HEK293 (cell line): ENCODE measurements at regions not wholly inside any gene's neighbourhood (a gene's known extent, or its start where the extent isn't known, plus 50 kb on each side); places are given as distances from the start of the nearest gene placed in this dataset.

Source experiments
- PRDM1 ChIP-seq: fragments of 450-650 bp; formaldehyde crosslinking; IDR thresholded peaks from 2 replicates; pipeline ENCODE4; 2016; ENCODE audit warnings: missing biosample characterization, missing genetic modification characterization
- SETDB1 ChIP-seq: IDR thresholded peaks from one replicate; pipeline ENCODE4 v1.6.1; 2017; ENCODE audit warnings: mild to moderate bottlenecking, low read length, moderate library complexity, mixed read lengths; ENCODE audit not compliant: insufficient read length
- YY1 ChIP-seq: fragments of 450-650 bp; formaldehyde crosslinking; IDR thresholded peaks from 2 replicates; pipeline ENCODE4 v1.5.1; 2018; ENCODE audit warnings: missing biosample characterization, missing genetic modification characterization
- ZFP37 ChIP-seq: fragments of 450-650 bp; formaldehyde crosslinking; IDR thresholded peaks from 2 replicates; pipeline ENCODE4 v1.5.1; 2016; ENCODE audit warnings: missing biosample characterization, missing genetic modification characterization
- ZNF19 ChIP-seq: fragments of 450-650 bp; formaldehyde crosslinking; IDR thresholded peaks from 2 replicates; pipeline ENCODE4; 2016; ENCODE audit warnings: missing biosample characterization, missing genetic modification characterization, low read depth
- ZNF274 ChIP-seq, 2 experiments: fragments of 200-500 bp in 1 of 2; fragments of 450-650 bp in 1 of 2; sonication (Bioruptor generic) in 1 of 2; formaldehyde crosslinking in 1 of 2; IDR thresholded peaks; 2 replicates each; pipeline versions ENCODE4 v1.5.1 to v1.6.1; 2014 to 2016; ENCODE audit warnings: borderline replicate concordance in 1 of 2, inconsistent platforms in 1 of 2, low read length in 1 of 2, missing biosample characterization in 1 of 2, missing genetic modification characterization in 1 of 2
- ZNF335 ChIP-seq: fragments of 450-650 bp; formaldehyde crosslinking; conservative IDR thresholded peaks from 2 replicates; pipeline ENCODE4 v1.5.1; 2016; ENCODE audit warnings: missing biosample characterization, missing genetic modification characterization
- ZNF416 ChIP-seq: fragments of 450-650 bp; formaldehyde crosslinking; IDR thresholded peaks from 2 replicates; pipeline ENCODE4 v1.5.1; 2016; ENCODE audit warnings: missing biosample characterization, missing genetic modification characterization
- ZNF501 ChIP-seq: fragments of 450-650 bp; formaldehyde crosslinking; IDR thresholded peaks from 2 replicates; pipeline ENCODE4 v1.5.1; 2016; ENCODE audit warnings: missing biosample characterization, missing genetic modification characterization
- ZNF791 ChIP-seq: fragments of 450-650 bp; formaldehyde crosslinking; IDR thresholded peaks from 2 replicates; pipeline ENCODE4 v1.5.1; 2016; ENCODE audit warnings: missing biosample characterization, missing genetic modification characterization
- TF ChIP-seq, protein P1 (sequence below): fragments of 450-650 bp; formaldehyde crosslinking; IDR thresholded peaks from 2 replicates; pipeline ENCODE4 v1.5.1; 2016; ENCODE audit warnings: missing biosample characterization, missing genetic modification characterization
- TF ChIP-seq, protein P2 (sequence below): fragments of 450-650 bp; formaldehyde crosslinking; IDR thresholded peaks from 2 replicates; pipeline ENCODE4 v1.5.1; 2016; ENCODE audit warnings: missing biosample characterization, missing genetic modification characterization
- TF ChIP-seq, protein P3 (sequence below): fragments of 450-650 bp; formaldehyde crosslinking; IDR thresholded peaks from 2 replicates; pipeline ENCODE4 v1.5.0; 2017; ENCODE audit warnings: missing biosample characterization, missing genetic modification characterization, borderline replicate concordance
- TF ChIP-seq, protein P4 (sequence below): fragments of 450-650 bp; formaldehyde crosslinking; IDR thresholded peaks from 2 replicates; pipeline ENCODE4 v1.5.1; 2016; ENCODE audit warnings: missing biosample characterization, missing genetic modification characterization

GRCh38 chr4:170323623-170324022, 233.9 kb upstream of the AADAT start:
- TF ChIP-seq, protein P1, sequence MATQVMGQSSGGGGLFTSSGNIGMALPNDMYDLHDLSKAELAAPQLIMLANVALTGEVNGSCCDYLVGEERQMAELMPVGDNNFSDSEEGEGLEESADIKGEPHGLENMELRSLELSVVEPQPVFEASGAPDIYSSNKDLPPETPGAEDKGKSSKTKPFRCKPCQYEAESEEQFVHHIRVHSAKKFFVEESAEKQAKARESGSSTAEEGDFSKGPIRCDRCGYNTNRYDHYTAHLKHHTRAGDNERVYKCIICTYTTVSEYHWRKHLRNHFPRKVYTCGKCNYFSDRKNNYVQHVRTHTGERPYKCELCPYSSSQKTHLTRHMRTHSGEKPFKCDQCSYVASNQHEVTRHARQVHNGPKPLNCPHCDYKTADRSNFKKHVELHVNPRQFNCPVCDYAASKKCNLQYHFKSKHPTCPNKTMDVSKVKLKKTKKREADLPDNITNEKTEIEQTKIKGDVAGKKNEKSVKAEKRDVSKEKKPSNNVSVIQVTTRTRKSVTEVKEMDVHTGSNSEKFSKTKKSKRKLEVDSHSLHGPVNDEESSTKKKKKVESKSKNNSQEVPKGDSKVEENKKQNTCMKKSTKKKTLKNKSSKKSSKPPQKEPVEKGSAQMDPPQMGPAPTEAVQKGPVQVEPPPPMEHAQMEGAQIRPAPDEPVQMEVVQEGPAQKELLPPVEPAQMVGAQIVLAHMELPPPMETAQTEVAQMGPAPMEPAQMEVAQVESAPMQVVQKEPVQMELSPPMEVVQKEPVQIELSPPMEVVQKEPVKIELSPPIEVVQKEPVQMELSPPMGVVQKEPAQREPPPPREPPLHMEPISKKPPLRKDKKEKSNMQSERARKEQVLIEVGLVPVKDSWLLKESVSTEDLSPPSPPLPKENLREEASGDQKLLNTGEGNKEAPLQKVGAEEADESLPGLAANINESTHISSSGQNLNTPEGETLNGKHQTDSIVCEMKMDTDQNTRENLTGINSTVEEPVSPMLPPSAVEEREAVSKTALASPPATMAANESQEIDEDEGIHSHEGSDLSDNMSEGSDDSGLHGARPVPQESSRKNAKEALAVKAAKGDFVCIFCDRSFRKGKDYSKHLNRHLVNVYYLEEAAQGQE (tag by site-specific recombination) = no peak
- TF ChIP-seq, protein P2, sequence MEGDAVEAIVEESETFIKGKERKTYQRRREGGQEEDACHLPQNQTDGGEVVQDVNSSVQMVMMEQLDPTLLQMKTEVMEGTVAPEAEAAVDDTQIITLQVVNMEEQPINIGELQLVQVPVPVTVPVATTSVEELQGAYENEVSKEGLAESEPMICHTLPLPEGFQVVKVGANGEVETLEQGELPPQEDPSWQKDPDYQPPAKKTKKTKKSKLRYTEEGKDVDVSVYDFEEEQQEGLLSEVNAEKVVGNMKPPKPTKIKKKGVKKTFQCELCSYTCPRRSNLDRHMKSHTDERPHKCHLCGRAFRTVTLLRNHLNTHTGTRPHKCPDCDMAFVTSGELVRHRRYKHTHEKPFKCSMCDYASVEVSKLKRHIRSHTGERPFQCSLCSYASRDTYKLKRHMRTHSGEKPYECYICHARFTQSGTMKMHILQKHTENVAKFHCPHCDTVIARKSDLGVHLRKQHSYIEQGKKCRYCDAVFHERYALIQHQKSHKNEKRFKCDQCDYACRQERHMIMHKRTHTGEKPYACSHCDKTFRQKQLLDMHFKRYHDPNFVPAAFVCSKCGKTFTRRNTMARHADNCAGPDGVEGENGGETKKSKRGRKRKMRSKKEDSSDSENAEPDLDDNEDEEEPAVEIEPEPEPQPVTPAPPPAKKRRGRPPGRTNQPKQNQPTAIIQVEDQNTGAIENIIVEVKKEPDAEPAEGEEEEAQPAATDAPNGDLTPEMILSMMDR (tag by site-specific recombination) = no peak
- TF ChIP-seq ZNF274 (IDR thresholded peaks at IDR 0.05; ENCODE audit: low read length) (no peak), ZNF274 (tag by site-specific recombination; IDR thresholded peaks at IDR 0.05; ENCODE audit: borderline replicate concordance) (no peak), PRDM1 (tag by site-specific recombination) (no peak), ZNF416 (tag by site-specific recombination) (no peak), ZNF19 (tag by site-specific recombination) (no peak), SETDB1 (no peak), YY1 (tag by site-specific recombination) (no peak), ZNF501 (tag by site-specific recombination) (no peak), ZNF335 (no peak), ZFP37 (tag by site-specific recombination) (no peak), ZNF791 (tag by site-specific recombination) (no peak)
- TF ChIP-seq, protein P3, sequence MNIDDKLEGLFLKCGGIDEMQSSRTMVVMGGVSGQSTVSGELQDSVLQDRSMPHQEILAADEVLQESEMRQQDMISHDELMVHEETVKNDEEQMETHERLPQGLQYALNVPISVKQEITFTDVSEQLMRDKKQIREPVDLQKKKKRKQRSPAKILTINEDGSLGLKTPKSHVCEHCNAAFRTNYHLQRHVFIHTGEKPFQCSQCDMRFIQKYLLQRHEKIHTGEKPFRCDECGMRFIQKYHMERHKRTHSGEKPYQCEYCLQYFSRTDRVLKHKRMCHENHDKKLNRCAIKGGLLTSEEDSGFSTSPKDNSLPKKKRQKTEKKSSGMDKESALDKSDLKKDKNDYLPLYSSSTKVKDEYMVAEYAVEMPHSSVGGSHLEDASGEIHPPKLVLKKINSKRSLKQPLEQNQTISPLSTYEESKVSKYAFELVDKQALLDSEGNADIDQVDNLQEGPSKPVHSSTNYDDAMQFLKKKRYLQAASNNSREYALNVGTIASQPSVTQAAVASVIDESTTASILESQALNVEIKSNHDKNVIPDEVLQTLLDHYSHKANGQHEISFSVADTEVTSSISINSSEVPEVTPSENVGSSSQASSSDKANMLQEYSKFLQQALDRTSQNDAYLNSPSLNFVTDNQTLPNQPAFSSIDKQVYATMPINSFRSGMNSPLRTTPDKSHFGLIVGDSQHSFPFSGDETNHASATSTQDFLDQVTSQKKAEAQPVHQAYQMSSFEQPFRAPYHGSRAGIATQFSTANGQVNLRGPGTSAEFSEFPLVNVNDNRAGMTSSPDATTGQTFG (tag by site-specific recombination) = no peak
- TF ChIP-seq, protein P4, sequence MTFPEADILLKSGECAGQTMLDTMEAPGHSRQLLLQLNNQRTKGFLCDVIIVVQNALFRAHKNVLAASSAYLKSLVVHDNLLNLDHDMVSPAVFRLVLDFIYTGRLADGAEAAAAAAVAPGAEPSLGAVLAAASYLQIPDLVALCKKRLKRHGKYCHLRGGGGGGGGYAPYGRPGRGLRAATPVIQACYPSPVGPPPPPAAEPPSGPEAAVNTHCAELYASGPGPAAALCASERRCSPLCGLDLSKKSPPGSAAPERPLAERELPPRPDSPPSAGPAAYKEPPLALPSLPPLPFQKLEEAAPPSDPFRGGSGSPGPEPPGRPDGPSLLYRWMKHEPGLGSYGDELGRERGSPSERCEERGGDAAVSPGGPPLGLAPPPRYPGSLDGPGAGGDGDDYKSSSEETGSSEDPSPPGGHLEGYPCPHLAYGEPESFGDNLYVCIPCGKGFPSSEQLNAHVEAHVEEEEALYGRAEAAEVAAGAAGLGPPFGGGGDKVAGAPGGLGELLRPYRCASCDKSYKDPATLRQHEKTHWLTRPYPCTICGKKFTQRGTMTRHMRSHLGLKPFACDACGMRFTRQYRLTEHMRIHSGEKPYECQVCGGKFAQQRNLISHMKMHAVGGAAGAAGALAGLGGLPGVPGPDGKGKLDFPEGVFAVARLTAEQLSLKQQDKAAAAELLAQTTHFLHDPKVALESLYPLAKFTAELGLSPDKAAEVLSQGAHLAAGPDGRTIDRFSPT (tag by site-specific recombination) = no peak
